H9 (cell line): ENCODE measurements at regions not wholly inside any gene's neighbourhood (a gene's known extent, or its start where the extent isn't known, plus 50 kb on each side); places are given as distances from the start of the nearest gene placed in this dataset.
A peak's percentile ranks its signal among the peaks of the same experiment; 100 is the strongest.
"Not testable (repeated sequence)": the region's sequence is repeated elsewhere in the genome, so short reads cannot be mapped to it uniquely, and the experiment has no call there.

Experiments used
- DNase-seq: peaks from one replicate; pipeline ENCODE4 v3.0.0-alpha.2; 2017
- H2AFZ ChIP-seq: one replicate; pipeline ENCODE4 v1.6.1; 2013; ENCODE audit warnings: mild to moderate bottlenecking, low read length, control low read depth, moderate library complexity
- H2AK5ac ChIP-seq: 2 replicates; pipeline ENCODE4 v1.6.1; 2013; ENCODE audit warnings: low read length, control low read depth, mixed read lengths; ENCODE audit not compliant: insufficient read length
- H2BK120ac ChIP-seq: one replicate; pipeline ENCODE4 v1.6.1; 2013; ENCODE audit warnings: low read depth, mild to moderate bottlenecking, low read length, control low read depth, inconsistent platforms; ENCODE audit not compliant: poor library complexity, severe bottlenecking
- H2BK12ac ChIP-seq: 2 replicates; pipeline ENCODE4 v1.6.1; 2013; ENCODE audit warnings: low read length, control low read depth, mixed read lengths, low read depth; ENCODE audit not compliant: insufficient read length
- H2BK15ac ChIP-seq: 2 replicates; pipeline ENCODE4 v1.6.1; 2013; ENCODE audit warnings: low read depth, low read length, control low read depth
- H2BK20ac ChIP-seq: one replicate; pipeline ENCODE4 v1.6.1; 2013; ENCODE audit warnings: low read depth, mild to moderate bottlenecking, low read length, control low read depth, inconsistent platforms; ENCODE audit not compliant: poor library complexity, severe bottlenecking
- H2BK5ac ChIP-seq: 2 replicates; pipeline ENCODE4 v1.6.1; 2013; ENCODE audit warnings: low read length, control low read depth, mixed read lengths; ENCODE audit not compliant: insufficient read length
- H3K14ac ChIP-seq: 2 replicates; pipeline ENCODE4 v1.6.1; 2013; ENCODE audit warnings: low read length, control low read depth; ENCODE audit not compliant: insufficient read depth
- H3K18ac ChIP-seq: 2 replicates; pipeline ENCODE4 v1.6.1; 2013; ENCODE audit warnings: low read depth, mild to moderate bottlenecking, mixed read lengths, low read length, control low read depth; ENCODE audit not compliant: insufficient read length
- H3K23ac ChIP-seq: 2 replicates; pipeline ENCODE4 v1.6.1; 2013; ENCODE audit warnings: low read length, control low read depth, mixed read lengths, low read depth; ENCODE audit not compliant: insufficient read length
- H3K23me2 ChIP-seq: 2 replicates; pipeline ENCODE4 v1.6.1; 2013; ENCODE audit warnings: low read depth, mild to moderate bottlenecking, mixed read lengths, low read length, control low read depth; ENCODE audit not compliant: insufficient read length, poor library complexity, severe bottlenecking
- H3K27ac ChIP-seq: 2 replicates; pipeline ENCODE4 v1.5.1; 2013; ENCODE audit warnings: low read length, control low read depth, mixed read lengths, low read depth; ENCODE audit not compliant: insufficient read length
- H3K27me3 ChIP-seq: 2 replicates; pipeline ENCODE4 v1.6.1; 2013; ENCODE audit warnings: low read length, control low read depth, inconsistent platforms; ENCODE audit not compliant: insufficient read depth
- H3K4ac ChIP-seq: 2 replicates; pipeline ENCODE4 v1.6.1; 2013; ENCODE audit warnings: low read depth, mild to moderate bottlenecking, control low read depth, inconsistent platforms, low read length, moderate library complexity
- H3K4me1 ChIP-seq: 2 replicates; pipeline ENCODE4 v1.6.1; 2013; ENCODE audit warnings: low read length, control low read depth, inconsistent platforms; ENCODE audit not compliant: insufficient read depth
- H3K4me2 ChIP-seq: 2 replicates; pipeline ENCODE4 v1.6.1; 2013; ENCODE audit warnings: low read length, control low read depth, mixed read lengths; ENCODE audit not compliant: insufficient read length, insufficient read depth
- H3K56ac ChIP-seq: 2 replicates; pipeline ENCODE4 v1.6.1; 2013; ENCODE audit warnings: low read depth, mild to moderate bottlenecking, mixed read lengths, low read length, control low read depth; ENCODE audit not compliant: insufficient read length
- H3K79me1 ChIP-seq: 2 replicates; pipeline ENCODE4 v1.6.1; 2013; ENCODE audit warnings: low read depth, mild to moderate bottlenecking, moderate library complexity, low read length, control low read depth, inconsistent platforms; ENCODE audit not compliant: insufficient read depth, poor library complexity, severe bottlenecking
- H3K79me2 ChIP-seq: 2 replicates; pipeline ENCODE4 v1.6.1; 2013; ENCODE audit warnings: low read length, control low read depth, inconsistent platforms; ENCODE audit not compliant: insufficient read depth
- H3K9ac ChIP-seq: 2 replicates; pipeline ENCODE4 v1.6.1; 2013; ENCODE audit warnings: low read length, control low read depth, mixed read lengths; ENCODE audit not compliant: insufficient read length; ENCODE audit errors: extremely low read depth
- H3K9me3 ChIP-seq: one replicate; pipeline ENCODE4 v1.6.1; 2013; ENCODE audit warnings: low read depth, low read length, inconsistent platforms; ENCODE audit not compliant: control insufficient read depth
- H3T11ph ChIP-seq: one replicate; pipeline ENCODE4 v1.6.1; 2013; ENCODE audit warnings: mild to moderate bottlenecking, low read length, control low read depth, inconsistent platforms
- H4K20me1 ChIP-seq: one replicate; pipeline ENCODE4 v1.6.1; 2013; ENCODE audit not compliant: control insufficient read depth, insufficient read length, insufficient read depth
- H4K5ac ChIP-seq: 2 replicates; pipeline ENCODE4 v1.6.1; 2013; ENCODE audit warnings: low read depth, mild to moderate bottlenecking, mixed read lengths, low read length, control low read depth; ENCODE audit not compliant: insufficient read length
- H4K8ac ChIP-seq: replicated peaks from 2 replicates; pipeline ENCODE4 v1.6.1; 2013; ENCODE audit warnings: low read length, control low read depth, mixed read lengths, low read depth; ENCODE audit not compliant: insufficient read length
- H4K91ac ChIP-seq: 2 replicates; pipeline ENCODE4 v1.6.1; 2013; ENCODE audit warnings: low read depth, mild to moderate bottlenecking, moderate library complexity, mixed read lengths, low read length, control low read depth; ENCODE audit not compliant: insufficient read length
- H3K27ac Mint-ChIP-seq, 3 experiments: 2 replicates in 2 of 3; 3 replicates in 1 of 3; pipeline ENCODE4 v1.8.0; 2020 to 2021; ENCODE audit warnings: mixed read lengths in 3 of 3, mild to moderate bottlenecking in 1 of 3, moderate library complexity in 1 of 3
- H3K27me3 Mint-ChIP-seq: 2 replicates; pipeline ENCODE4 v1.8.0; 2021; ENCODE audit warnings: low read depth, mild to moderate bottlenecking, moderate library complexity, mixed read lengths
- H3K36me3 Mint-ChIP-seq, 3 experiments: 2 replicates in 2 of 3; 3 replicates in 1 of 3; pipeline ENCODE4 v1.8.0; 2020 to 2021; ENCODE audit warnings: low read depth in 3 of 3, mixed read lengths in 3 of 3; ENCODE audit not compliant: insufficient read depth in 1 of 3
- H3K4me1 Mint-ChIP-seq, 2 experiments: 2 replicates each; pipeline ENCODE4 v1.8.0; 2020; ENCODE audit warnings: mixed read lengths in 2 of 2
- H3K4me3 Mint-ChIP-seq, 2 experiments: 2 replicates in 1 of 2; 3 replicates in 1 of 2; pipeline ENCODE4 v1.8.0; 2020 to 2021; ENCODE audit warnings: mild to moderate bottlenecking in 2 of 2, mixed read lengths in 2 of 2, moderate library complexity in 1 of 2
- H3K9me3 Mint-ChIP-seq, 2 experiments: 2 replicates in 1 of 2; 3 replicates in 1 of 2; pipeline ENCODE4 v1.8.0; 2020; ENCODE audit warnings: mild to moderate bottlenecking in 2 of 2, mixed read lengths in 2 of 2, moderate library complexity in 1 of 2
- CTCF ChIP-seq: fragments of 200-600 bp; sonication (generic); conservative IDR thresholded peaks from 3 replicates; pipeline ENCODE4 v1.8.0; 2021; ENCODE audit warnings: antibody characterized with exemption, mild to moderate bottlenecking
- WGBS: extraction: QIAGEN DNeasy Blood & Tissue Kit; methylation state at CpG from one replicate; pipeline ENCODE4 v1.1.7; 2013; ENCODE audit warnings: missing lambda C conversion rate, low lambda C conversion rate, mixed read lengths; ENCODE audit not compliant: insufficient read length; ENCODE audit errors: extremely low coverage; 5-methylcytosine and 5-hydroxymethylcytosine counted together

DNA sequence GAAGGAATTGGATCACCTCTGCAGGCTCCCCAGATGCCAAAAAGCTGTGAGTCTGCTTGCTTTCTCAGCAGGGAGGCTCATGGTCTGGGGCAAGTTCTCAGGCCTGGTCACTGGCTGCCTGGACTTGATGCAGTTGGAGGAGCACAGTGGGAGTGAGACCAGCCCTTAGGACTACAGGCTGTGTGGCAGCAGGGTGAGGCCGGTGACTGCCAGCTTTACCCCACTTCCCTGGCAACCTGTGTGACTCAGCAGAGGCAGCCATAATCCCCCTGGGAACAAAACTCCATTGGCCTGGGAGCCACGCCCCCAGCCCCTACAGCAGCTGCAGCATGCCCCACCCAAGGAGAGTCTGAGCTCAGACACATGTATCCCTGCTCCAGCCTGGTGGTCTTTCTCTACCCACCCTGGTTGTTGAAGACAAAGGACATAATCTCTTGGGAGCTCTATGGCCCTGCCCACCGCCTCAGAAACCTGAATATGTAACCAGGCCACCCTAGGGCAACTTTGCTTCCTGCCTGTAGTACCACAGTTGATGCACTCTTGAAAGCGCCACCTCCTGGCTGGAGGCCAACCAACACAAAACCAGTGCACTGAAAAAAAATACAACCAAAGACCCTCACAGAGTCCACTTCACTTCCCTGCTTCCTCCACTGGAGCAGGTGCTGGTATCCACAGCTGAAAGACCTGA lies 106.8 kb upstream of the SPATS2L start:
- H3K36me3 Mint-ChIP-seq, result peaks cover 0 to 10% (median 10%) of the 10 kb centered on the region in 3 experiments; a peak in 6 of 7 replicates
- Histone ChIP-seq H3K4ac (0 out of 2 replicates have a peak overlapping the region, but pooled peaks have one; percentile 43), H3K9ac (no peak overlapping the region), H3K56ac (no peak overlapping the region), H3K14ac (0 out of 2 replicates have a peak overlapping the region, but pooled peaks have one; percentile 21), H2AFZ (no peak overlapping the region), H2BK120ac (no peak overlapping the region), H4K91ac (no peak overlapping the region), H3K4me1 (peaks cover 2% of the 10 kb centered on the region; the same call in 1 of the 2 replicates), H3K18ac (peak overlapping the region; percentile 73), H3K27ac (no peak overlapping the region), H2BK5ac (no peak overlapping the region), H2AK5ac (no peak overlapping the region), H2BK12ac (no peak overlapping the region), H3K79me1 (no peaks in the 10 kb centered on the region), H3K23me2 (no peaks in the 10 kb centered on the region), H3K27me3 (no peaks in the 10 kb centered on the region), H2BK15ac (no peak overlapping the region), H3K9me3 (no peaks in the 10 kb centered on the region), H3T11ph (no peak overlapping the region), H2BK20ac (no peak overlapping the region), H4K5ac (no peak overlapping the region), H4K8ac (no peak overlapping the region), H3K79me2 (0 out of 2 replicates have a peak, but pooled peaks cover 2% of the 10 kb centered on the region), H4K20me1 (no peaks in the 10 kb centered on the region), H3K23ac (no peak overlapping the region), H3K4me2 (no peak overlapping the region)
- peak overlapping the region in 1 of 2 experiments; percentile 16; a peak in 1 of 5 replicates for H3K4me3 Mint-ChIP-seq
- peaks cover 44 to 47% of the 10 kb centered on the region in 2 experiments for H3K4me1 Mint-ChIP-seq
- H3K27ac Mint-ChIP-seq, result peak overlapping the region in 2 of 3 experiments; percentile 92; a peak in 5 of 7 replicates
- WGBS, result no CpG with 5 or more reads among the region's 4 CpGs
- DNase-seq, result peak; percentile 50
- peaks cover 7 to 8% of the 10 kb centered on the region in 2 experiments; a peak in 4 of 5 replicates for H3K9me3 Mint-ChIP-seq
- peak; percentile 66 for TF ChIP-seq CTCF
- no peaks in the 10 kb centered on the region for H3K27me3 Mint-ChIP-seq

GRCh38 chr2:200201839-200202238 lies 104.7 kb upstream of the SPATS2L start:
- H3K23ac ChIP-seq, H4K8ac ChIP-seq, H2BK120ac ChIP-seq, H4K91ac ChIP-seq, H3K79me2 ChIP-seq, H3K27me3 Mint-ChIP-seq, H3K4me1 ChIP-seq, H2BK5ac ChIP-seq, H2AFZ ChIP-seq, H2AK5ac ChIP-seq, H2BK12ac ChIP-seq, H4K20me1 ChIP-seq, H3K4ac ChIP-seq, H3K18ac ChIP-seq, H2BK20ac ChIP-seq, H3K14ac ChIP-seq, H3K9me3 ChIP-seq, H3K23me2 ChIP-seq, H2BK15ac ChIP-seq, H3K4me2 ChIP-seq, H3K27me3 ChIP-seq, H3K56ac ChIP-seq, H3K79me1 ChIP-seq: not testable (repeated sequence)
- Mint-ChIP-seq H3K4me1 (peaks cover 46 to 51% of the 10 kb centered on the region in 2 experiments), H3K4me3 (peak overlapping the region in 1 of 2 experiments; percentile 69; a peak in 4 of 5 replicates), H3K36me3 (peaks cover 16 to 21% (median 20%) of the 10 kb centered on the region in 3 experiments), H3K9me3 (peaks cover 22% of the 10 kb centered on the region in 2 experiments), H3K27ac (peak overlapping the region; percentile 97 to 100 (median 97))
- DNase-seq, result peak; percentile 70
- WGBS, result no CpG with 5 or more reads among the region's 4 CpGs
- peak overlapping the region; percentile 19 for H3T11ph ChIP-seq
- H3K9ac ChIP-seq, result peak overlapping the region; percentile 62
- H4K5ac ChIP-seq, result peak overlapping the region; percentile 72
- peak overlapping the region; percentile 96 for H3K27ac ChIP-seq
